ENCODE measurements at regions not wholly inside any gene's neighbourhood (a gene's known extent, or its start where the extent isn't known, plus 50 kb on each side); places are given as distances from the start of the nearest gene placed in this dataset.

GRCh38 chr13:38255600-38255999 is 94.1 kb upstream of the UFM1 start:
- intact Hi-C loops (cut with micrococcal nuclease), result no loop called here

More at GRCh38 chr13:38255600-38255999, 94.1 kb upstream of the UFM1 start:
- ChIA-PET CTCF (no interaction called here), POLR2A (ENCODE audit: unreplicated experiment) (no interaction called here)
- H3K18ac ChIP-seq (ENCODE audit: low read depth, low read length), result no peak overlapping the region
- H2AFZ ChIP-seq (replicated peaks; ENCODE audit: low read length, poor library complexity), result no peak overlapping the region
- no peaks in the 10 kb centered on the region for H3K79me1 ChIP-seq (ENCODE audit: low read depth in 1 of 2, low read length in 2 of 2)
- no peaks in the 10 kb centered on the region for H4K20me1 ChIP-seq (ENCODE audit: insufficient read depth, low read length)
- no peaks in the 10 kb centered on the region for H3K9me3 ChIP-seq (ENCODE audit: control insufficient read depth, insufficient read depth, low read length)
- BruUV-seq (replicated peaks), result no TSS peak
- H2BK15ac ChIP-seq (ENCODE audit: low read depth, low read length), result no peak overlapping the region
- H3K56ac ChIP-seq (ENCODE audit: extremely low read depth, insufficient read depth, low read length), result no peak overlapping the region
- TF ChIP-seq CEBPB (IDR thresholded peaks at IDR 0.05; ENCODE audit: low read depth, low read length), result no peak
- no peak for TF ChIP-seq MAFK (IDR thresholded peaks at IDR 0.05; ENCODE audit: low read depth, low read length)
- TF ChIP-seq RAD21 (IDR thresholded peaks at IDR 0.05; ENCODE audit: low read length), result no peak
- TF ChIP-seq POLR2A (IDR thresholded peaks at IDR 0.05; ENCODE audit: low read depth, low read length), result no peak
- TF ChIP-seq, protein P1, sequence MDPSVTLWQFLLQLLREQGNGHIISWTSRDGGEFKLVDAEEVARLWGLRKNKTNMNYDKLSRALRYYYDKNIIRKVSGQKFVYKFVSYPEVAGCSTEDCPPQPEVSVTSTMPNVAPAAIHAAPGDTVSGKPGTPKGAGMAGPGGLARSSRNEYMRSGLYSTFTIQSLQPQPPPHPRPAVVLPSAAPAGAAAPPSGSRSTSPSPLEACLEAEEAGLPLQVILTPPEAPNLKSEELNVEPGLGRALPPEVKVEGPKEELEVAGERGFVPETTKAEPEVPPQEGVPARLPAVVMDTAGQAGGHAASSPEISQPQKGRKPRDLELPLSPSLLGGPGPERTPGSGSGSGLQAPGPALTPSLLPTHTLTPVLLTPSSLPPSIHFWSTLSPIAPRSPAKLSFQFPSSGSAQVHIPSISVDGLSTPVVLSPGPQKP (IDR thresholded peaks at IDR 0.05; ENCODE audit: borderline replicate concordance, low read depth, low read length), result no peak
- no peak for TF ChIP-seq MXI1 (IDR thresholded peaks at IDR 0.05; ENCODE audit: borderline replicate concordance, low read depth, low read length)
- no peaks in the 10 kb centered on the region for H3K9me1 ChIP-seq (ENCODE audit: insufficient read depth, low read length)
- H2BK120ac ChIP-seq (ENCODE audit: low read depth, low read length), result no peak overlapping the region
- no peak overlapping the region for H2AK9ac ChIP-seq (replicated peaks; ENCODE audit: low read depth, low read length, poor library complexity)
- no peak overlapping the region for H3K4me2 ChIP-seq (ENCODE audit: low read depth, low read length)
- in situ Hi-C loops (cut with MboI; ENCODE audit: low sequenced_read_pairs) (no loop called here), dilution Hi-C loops (cut with HindIII; ENCODE audit: low sequenced_read_pairs, unreplicated experiment) (no loop called here)
- H4K5ac ChIP-seq (ENCODE audit: low read depth, low read length), result no peak overlapping the region
- H4K91ac ChIP-seq (ENCODE audit: insufficient read depth, low read depth, low read length), result no peak overlapping the region
- H3K9ac ChIP-seq (ENCODE audit: low read depth, low read length), result no peak overlapping the region
- no peak overlapping the region for H4K8ac ChIP-seq (ENCODE audit: low read depth in 2 of 2, low read length in 2 of 2)
- no peak overlapping the region for H3K4ac ChIP-seq (ENCODE audit: low read depth, low read length)
- ATAC-seq (ENCODE audit: low read depth), result no peak
- no peak overlapping the region for H2AK5ac ChIP-seq (ENCODE audit: low read depth, low read length)
- H3K36me3 ChIP-seq (ENCODE audit: control insufficient read depth, insufficient read depth, low read length), result no peaks in the 10 kb centered on the region
- H3K4me1 ChIP-seq (ENCODE audit: control insufficient read depth, insufficient read depth, low read length), result no peaks in the 10 kb centered on the region
- no peak overlapping the region for H2BK5ac ChIP-seq (ENCODE audit: low read depth, low read length, poor library complexity, severe bottlenecking)
- no peak overlapping the region for H3K4me3 ChIP-seq (ENCODE audit: insufficient read depth, low read depth, low read length)
- no peaks in the 10 kb centered on the region for H3K27me3 ChIP-seq (ENCODE audit: control insufficient read depth, insufficient read depth, low read length)
- DNase-seq, result no peak
- no peak overlapping the region for H3K14ac ChIP-seq (replicated peaks; ENCODE audit: low read depth, low read length)
- H2BK20ac ChIP-seq (ENCODE audit: low read depth, low read length), result no peak overlapping the region
- H3K27ac ChIP-seq (ENCODE audit: insufficient read depth, low read length), result no peak overlapping the region
- no peak overlapping the region for H3K23ac ChIP-seq (ENCODE audit: low read depth, low read length)
